ENCODE measurements at regions not wholly inside any gene's neighbourhood (a gene's known extent, or its start where the extent isn't known, plus 50 kb on each side); places are given as distances from the start of the nearest gene placed in this dataset.

GRCh38 chr19:28164214-28164613 is 1048.7 kb downstream of the UQCRFS1 start:
- Histone ChIP-seq H3K27ac (replicated peaks) (no peak overlapping the region), H3K27me3 (ENCODE audit: insufficient read depth, poor library complexity, severe bottlenecking) (no peaks in the 10 kb centered on the region), H3K4me3 (replicated peaks; ENCODE audit: insufficient read depth, low read length) (no peak overlapping the region)
- DNase-seq (ENCODE audit: low read depth in 1 of 2, low spot score in 1 of 2): no peak
- TF ChIP-seq REST (IDR thresholded peaks at IDR 0.05; ENCODE audit: insufficient replicate concordance, low read depth): no peak
- no peak for TF ChIP-seq POLR2AphosphoS5 (IDR thresholded peaks at IDR 0.05; ENCODE audit: low read depth)
- no peak for TF ChIP-seq CTCF (IDR thresholded peaks at IDR 0.05; ENCODE audit: insufficient read depth, low read length)
- TF ChIP-seq SPI1 (IDR thresholded peaks at IDR 0.05; ENCODE audit: borderline replicate concordance, low read depth): no peak
- TF ChIP-seq GABPA (IDR thresholded peaks at IDR 0.05; ENCODE audit: low read depth): no peak

- no peak for TF ChIP-seq GABPA (IDR thresholded peaks at IDR 0.05; ENCODE audit: low read depth)
- no peak for TF ChIP-seq CTCF (IDR thresholded peaks at IDR 0.05; ENCODE audit: insufficient read depth, low read length)
- no peak for TF ChIP-seq SPI1 (IDR thresholded peaks at IDR 0.05; ENCODE audit: borderline replicate concordance, low read depth)
- no peak for TF ChIP-seq REST (IDR thresholded peaks at IDR 0.05; ENCODE audit: insufficient replicate concordance, low read depth)
- TF ChIP-seq POLR2AphosphoS5 (IDR thresholded peaks at IDR 0.05; ENCODE audit: low read depth): no peak
- Histone ChIP-seq H3K4me3 (replicated peaks; ENCODE audit: insufficient read depth, low read length) (no peak overlapping the region), H3K27me3 (ENCODE audit: insufficient read depth, poor library complexity, severe bottlenecking) (no peaks in the 10 kb centered on the region), H3K27ac (replicated peaks) (no peak overlapping the region)
- no peak for DNase-seq (ENCODE audit: low read depth in 1 of 2, low spot score in 1 of 2)
These were observed 1053.9 kb downstream of the UQCRFS1 start for GRCh38 chr19:28159065-28159464.

- no peak for TF ChIP-seq SPI1 (IDR thresholded peaks at IDR 0.05; ENCODE audit: borderline replicate concordance, low read depth)
- TF ChIP-seq CTCF (IDR thresholded peaks at IDR 0.05; ENCODE audit: insufficient read depth, low read length): no peak
- TF ChIP-seq REST (IDR thresholded peaks at IDR 0.05; ENCODE audit: insufficient replicate concordance, low read depth): no peak
- no peak for TF ChIP-seq POLR2AphosphoS5 (IDR thresholded peaks at IDR 0.05; ENCODE audit: low read depth)
- no peak for TF ChIP-seq GABPA (IDR thresholded peaks at IDR 0.05; ENCODE audit: low read depth)
- Histone ChIP-seq H3K27me3 (ENCODE audit: insufficient read depth, poor library complexity, severe bottlenecking) (no peaks in the 10 kb centered on the region), H3K27ac (replicated peaks) (no peak overlapping the region), H3K4me3 (replicated peaks; ENCODE audit: insufficient read depth, low read length) (no peak overlapping the region)
- no peak for DNase-seq (ENCODE audit: low read depth in 1 of 2, low spot score in 1 of 2)
These were observed 1057.7 kb downstream of the UQCRFS1 start for GRCh38 chr19:28155265-28155664.
